ENCODE measurements at regions not wholly inside any gene's neighbourhood (a gene's known extent, or its start where the extent isn't known, plus 50 kb on each side); places are given as distances from the start of the nearest gene placed in this dataset.
"Not testable (repeated sequence)": the region's sequence is repeated elsewhere in the genome, so short reads cannot be mapped to it uniquely, and the experiment has no call there.

GRCh38 chr6:44723439-44724197 lies 336.1 kb downstream of the CDC5L start:
- DNase-seq, result peak; percentile 13

DNA sequence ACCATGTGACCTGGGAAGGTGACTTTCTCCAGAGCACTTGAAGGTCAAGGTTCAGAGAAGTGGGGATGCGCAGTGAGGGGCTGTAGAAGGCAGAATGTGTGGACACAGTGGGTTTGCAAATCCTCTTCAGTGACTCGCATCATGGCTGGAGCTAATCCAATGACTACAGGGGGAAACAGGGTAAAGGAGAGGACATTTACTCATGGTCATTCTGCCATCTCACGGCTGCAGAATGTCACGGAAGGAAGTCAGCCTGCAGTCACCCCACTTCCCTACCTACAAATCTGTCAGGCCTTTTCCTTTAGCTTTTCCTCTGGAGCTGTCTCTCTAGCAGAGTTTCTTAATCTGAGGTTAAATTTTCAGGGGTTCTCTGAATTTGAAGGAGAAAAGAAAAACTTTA lies 337.6 kb downstream of the CDC5L start:
- DNase-seq, result no peak

- DNase-seq, result no peak
Observed at GRCh38 chr6:44727651-44728630, 340.4 kb downstream of the CDC5L start.

DNA sequence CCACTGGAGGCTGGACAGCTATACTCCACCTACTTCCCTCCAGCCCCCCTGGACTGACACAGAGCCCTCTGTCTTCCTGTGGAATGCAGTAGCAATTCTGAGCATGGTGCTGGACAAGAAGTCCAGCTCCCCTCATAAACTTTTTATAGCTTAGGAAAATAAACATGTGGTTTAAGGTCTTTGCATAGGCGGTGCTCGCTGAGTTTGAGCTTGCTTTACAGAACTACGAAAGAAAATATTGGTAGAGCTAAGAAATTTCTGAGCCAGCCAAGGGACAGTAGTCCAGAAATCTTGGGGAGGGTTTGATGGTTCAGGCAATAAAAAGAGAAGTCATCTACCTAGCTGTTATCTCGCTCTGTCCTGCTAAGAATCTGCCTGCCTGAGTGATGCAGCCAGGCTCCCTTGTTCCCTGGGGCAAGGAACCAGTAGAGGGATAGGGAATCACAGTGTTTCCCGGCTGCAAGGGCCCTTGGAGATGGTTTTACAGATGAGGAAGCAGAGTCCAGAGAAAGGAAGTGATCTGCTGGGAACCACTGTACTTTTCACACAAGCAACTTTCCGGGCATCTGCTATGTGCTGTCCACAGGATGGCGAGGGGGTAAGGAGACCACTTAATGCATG lies 343.4 kb downstream of the CDC5L start:
- no peak for DNase-seq

- no peak for DNase-seq
Observed at GRCh38 chr6:44731485-44732095, 344.1 kb downstream of the CDC5L start.

- no peak for DNase-seq
Observed at GRCh38 chr6:44732243-44732642, 344.7 kb downstream of the CDC5L start.

DNA sequence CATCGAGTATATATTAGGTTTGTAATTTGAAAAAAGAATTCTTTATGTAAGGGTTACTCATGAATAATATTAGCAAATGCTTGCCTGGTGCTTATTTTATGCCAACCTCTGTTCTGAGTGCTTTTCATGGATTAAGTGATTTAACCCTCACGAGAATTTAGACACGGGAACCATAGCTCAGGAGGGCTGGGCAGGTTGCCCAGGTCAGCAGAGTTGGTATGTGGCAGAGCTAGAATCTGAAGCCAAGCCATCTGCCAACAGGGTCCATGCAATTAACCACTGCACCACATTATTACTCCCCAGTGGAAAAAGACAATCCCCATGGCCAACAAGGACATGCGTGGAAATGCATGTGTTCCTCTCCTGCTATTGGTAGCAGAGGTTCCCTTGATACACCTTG lies 345.6 kb downstream of the CDC5L start:
- DNase-seq, result no peak

DNA sequence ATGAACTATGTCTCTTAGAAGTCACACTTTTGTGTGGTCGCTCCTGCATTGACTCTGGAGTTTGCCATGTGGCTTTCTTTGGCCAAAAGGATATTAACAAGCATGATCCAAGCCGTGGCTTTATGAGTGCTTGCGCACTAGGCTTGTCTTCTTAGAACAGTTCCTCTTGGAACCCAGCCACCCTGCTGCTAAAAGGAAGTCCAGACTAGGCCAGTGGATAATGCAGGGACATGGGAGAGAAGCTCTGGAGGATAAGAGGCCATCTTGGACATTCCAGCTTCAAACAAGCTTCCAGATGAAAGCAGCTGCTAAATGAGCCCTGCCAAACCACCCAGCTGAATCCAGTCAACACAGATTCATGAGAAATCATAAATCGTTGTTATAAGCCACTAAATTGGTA lies 346.4 kb downstream of the CDC5L start:
- DNase-seq, result no peak

- DNase-seq, result no peak
Observed at GRCh38 chr6:44734886-44735629, 347.6 kb downstream of the CDC5L start.

DNA sequence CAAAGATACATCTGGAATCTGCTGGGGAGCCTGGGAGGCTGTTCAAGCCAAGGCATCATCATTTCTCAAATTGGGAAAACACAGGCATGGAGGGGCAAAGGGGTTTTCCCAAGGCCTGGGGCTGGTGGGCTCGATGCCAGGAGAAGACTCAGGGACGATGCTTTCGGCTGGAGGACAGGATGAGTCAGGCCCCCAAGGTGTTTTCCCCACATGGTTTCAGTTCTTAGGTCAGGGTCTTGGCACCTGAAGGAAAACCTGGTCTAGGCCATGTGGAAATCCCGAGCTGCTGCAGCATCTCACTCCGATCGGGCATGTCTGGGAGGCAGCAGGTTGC lies 348.1 kb downstream of the CDC5L start:
- DNase-seq, result no peak

GRCh38 chr6:44737341-44737740 lies 349.8 kb downstream of the CDC5L start:
- DNase-seq, result no peak

GRCh38 chr6:44737829-44738528 lies 350.5 kb downstream of the CDC5L start:
- DNase-seq, result no peak

GRCh38 chr6:44738601-44739146 lies 351.2 kb downstream of the CDC5L start:
- DNase-seq, result peak; percentile 21

- no peak for DNase-seq
Observed at GRCh38 chr6:44739181-44739580, 351.7 kb downstream of the CDC5L start.

- DNase-seq, result no peak
Observed at GRCh38 chr6:44740566-44741120, 353.1 kb downstream of the CDC5L start.

GRCh38 chr6:44742201-44742600 lies 354.7 kb downstream of the CDC5L start:
- DNase-seq, result peak; percentile 0

DNA sequence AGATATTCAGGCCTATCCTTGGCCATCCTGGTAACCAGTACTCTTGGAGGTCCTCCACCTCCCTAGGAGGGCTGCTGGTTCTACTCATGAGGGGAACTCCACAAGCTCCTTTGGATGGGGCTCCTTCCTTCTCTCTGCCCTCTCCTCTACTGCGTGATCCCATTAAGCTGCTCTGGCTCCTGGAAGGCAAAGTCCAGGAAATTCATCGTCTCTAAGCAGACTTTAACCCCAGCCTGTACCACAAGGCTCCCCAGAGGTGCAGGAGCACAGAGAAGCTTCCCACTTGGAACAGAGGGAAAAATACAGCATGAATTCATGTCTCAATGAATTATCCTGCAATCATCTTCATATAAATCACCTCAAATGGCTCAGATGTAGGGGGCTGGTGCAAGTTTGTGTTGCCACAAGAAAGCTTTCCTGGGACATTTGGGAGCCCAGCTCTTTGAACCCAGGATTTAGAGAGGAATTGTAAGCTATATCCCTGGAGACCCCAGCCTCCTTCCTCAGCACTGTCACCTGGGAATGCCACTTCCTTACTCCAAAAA lies 355.4 kb downstream of the CDC5L start:
- DNase-seq, result no peak

GRCh38 chr6:44760116-44760515 lies 372.6 kb downstream of the CDC5L start:
- not testable (repeated sequence) for DNase-seq

DNA sequence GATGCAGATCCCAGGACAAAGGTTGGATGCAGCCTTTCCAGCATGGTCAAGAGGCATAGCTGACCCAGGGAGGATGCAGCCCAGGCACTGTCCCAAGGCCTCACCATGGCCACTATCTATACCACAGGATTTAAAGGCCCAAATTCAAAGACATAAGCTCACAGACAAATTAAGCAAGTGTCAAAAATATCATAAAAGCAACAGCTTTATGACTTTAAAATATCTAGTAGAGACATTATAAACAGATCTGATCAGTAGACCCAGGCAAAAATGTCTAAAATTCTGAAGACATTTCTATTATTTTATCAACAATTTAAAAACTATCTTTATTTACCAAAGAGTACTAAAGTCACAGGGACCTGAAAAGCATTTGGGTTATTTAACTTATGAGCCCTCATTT lies 373.5 kb downstream of the CDC5L start:
- no peak for DNase-seq

GRCh38 chr6:44762496-44762895 lies 375.0 kb downstream of the CDC5L start:
- DNase-seq, result no peak

All from retina (tissue), 1 donor.